GM18507 (cell line): ENCODE measurements at regions not wholly inside any gene's neighbourhood (a gene's known extent, or its start where the extent isn't known, plus 50 kb on each side); places are given as distances from the start of the nearest gene placed in this dataset.
A peak's percentile ranks its signal among the peaks of the same experiment; 100 is the strongest.
"Not testable (repeated sequence)": the region's sequence is repeated elsewhere in the genome, so short reads cannot be mapped to it uniquely, and the experiment has no call there.

Source experiments
- DNase-seq: peaks from one replicate; pipeline ENCODE4 v3.0.0; 2011; ENCODE audit warnings: low read depth; ENCODE audit not compliant: insufficient read length; ENCODE audit errors: extremely low spot score
- FAIRE-seq: peaks from 2 replicates; lab custom pipeline; 2011; peaks lifted over from hg19 to GRCh38; lab: Jason Lieb, UNC

- no peak for DNase-seq
- FAIRE-seq, result no peak
Measured at GRCh38 chr18:46179306-46179705, 75.1 kb downstream of the HAUS1 start.

GRCh38 chr18:46182633-46183358 lies 78.6 kb downstream of the HAUS1 start:
- DNase-seq (no peak), FAIRE-seq (no peak)

GRCh38 chr18:46184296-46184695 lies 80.1 kb downstream of the HAUS1 start:
- not testable (repeated sequence) for DNase-seq, FAIRE-seq

GRCh38 chr18:46184727-46185126 lies 80.5 kb downstream of the HAUS1 start:
- FAIRE-seq, result no peak
- no peak for DNase-seq

GRCh38 chr18:46190667-46191066 lies 86.5 kb downstream of the HAUS1 start:
- FAIRE-seq, result no peak
- no peak for DNase-seq

- DNase-seq, result no peak
- no peak for FAIRE-seq
Measured at GRCh38 chr18:46196627-46197243, 92.5 kb downstream of the HAUS1 start.

GRCh38 chr18:46199515-46200147 lies 95.4 kb downstream of the HAUS1 start:
- FAIRE-seq (no peak), DNase-seq (no peak)

GRCh38 chr18:46200178-46201055 lies 96.2 kb downstream of the HAUS1 start:
- DNase-seq, FAIRE-seq: not testable (repeated sequence)

GRCh38 chr18:46204143-46204542 lies 100.0 kb downstream of the HAUS1 start:
- FAIRE-seq, result no peak

GRCh38 chr18:46207985-46208384 lies 103.8 kb downstream of the HAUS1 start:
- no peak for DNase-seq
- no peak for FAIRE-seq

More at GRCh38 chr18:46204143-46204542, 100.0 kb downstream of the HAUS1 start:
- DNase-seq, result no peak

GRCh38 chr18:46209161-46209560 lies 105.0 kb downstream of the HAUS1 start:
- no peak for FAIRE-seq
- no peak for DNase-seq

GRCh38 chr18:46211816-46212215 lies 107.6 kb downstream of the HAUS1 start:
- DNase-seq, result no peak

GRCh38 chr18:46212398-46212797 lies 108.2 kb downstream of the HAUS1 start:
- DNase-seq (no peak), FAIRE-seq (no peak)

More at GRCh38 chr18:46211816-46212215, 107.6 kb downstream of the HAUS1 start:
- FAIRE-seq, result peak; percentile 63

- DNase-seq, result no peak
- peak; percentile 49 for FAIRE-seq
Measured at GRCh38 chr18:46213295-46213694, 109.1 kb downstream of the HAUS1 start.

GRCh38 chr18:46214435-46214834 lies 110.2 kb downstream of the HAUS1 start:
- FAIRE-seq, result no peak
- DNase-seq, result no peak

- DNase-seq (no peak), FAIRE-seq (no peak)
Measured at GRCh38 chr18:46215902-46216723, 111.9 kb downstream of the HAUS1 start.

- no peak for FAIRE-seq
- DNase-seq, result no peak
Measured at GRCh38 chr18:46220116-46220515, 115.9 kb downstream of the HAUS1 start.

- FAIRE-seq (no peak), DNase-seq (no peak)
Measured at GRCh38 chr18:46222093-46222492, 117.9 kb downstream of the HAUS1 start.
